Tibial artery (tissue), 4 donors: ENCODE measurements at regions not wholly inside any gene's neighbourhood (a gene's known extent, or its start where the extent isn't known, plus 50 kb on each side); places are given as distances from the start of the nearest gene placed in this dataset.
"Not testable (repeated sequence)": the region's sequence is repeated elsewhere in the genome, so short reads cannot be mapped to it uniquely, and the experiment has no call there.

Experiments
- DNase-seq, 2 donors: peaks; one replicate each; pipeline ENCODE4 v3.0.0-alpha.2; 2019
- H3K27ac ChIP-seq, 2 donors: fragments of 200-600 bp; sonication (generic) in 1 of 2; 1 replicate in 1 of 2; 2 replicates in 1 of 2; pipeline ENCODE4 v1.5.1; 2018 to 2019; ENCODE audit warnings: mild to moderate bottlenecking in 1 of 2
- H3K27me3 ChIP-seq, 2 donors: fragments of 200-600 bp; sonication (generic) in 1 of 2; one replicate each; pipeline versions ENCODE4 v1.5.1 to v1.6.0; 2016 to 2019
- H3K36me3 ChIP-seq, 3 donors: fragments of 200-600 bp; sonication (generic) in 2 of 3; one replicate each; pipeline ENCODE4 v1.5.1; 2016 to 2019; ENCODE audit warnings: mild to moderate bottlenecking in 2 of 3
- H3K4me1 ChIP-seq, 4 donors: fragments of 200-600 bp; sonication (generic) in 2 of 4; 1 replicate in 3 of 4; 2 replicates in 1 of 4; pipeline ENCODE4 v1.5.1; 2016 to 2019
- H3K4me3 ChIP-seq, 2 donors: fragments of 200-600 bp; sonication (generic) in 1 of 2; 1 replicate in 1 of 2; 2 replicates in 1 of 2; pipeline ENCODE4 v1.5.1; 2018 to 2019; ENCODE audit warnings: mild to moderate bottlenecking in 2 of 2
- H3K9me3 ChIP-seq, 3 donors: fragments of 200-600 bp; sonication (generic) in 1 of 3; one replicate each; pipeline ENCODE4 v1.5.1; 2016 to 2019
- intact Hi-C: fragments of 100-400 bp; cut with DNase I; formaldehyde crosslinking; loops from one replicate; pipeline ENCODE4 v1.15.0; 2023; ENCODE audit warnings: low total_unique reads
- TF ChIP-seq, protein P1 (sequence below), 2 experiments: fragments of 200-600 bp in 1 of 2; fragments of 450-650 bp in 1 of 2; IDR thresholded peaks; one replicate each; pipeline ENCODE4 v1.5.1; 2017 to 2019; ENCODE audit warnings: antibody characterized with exemption in 2 of 2, mild to moderate bottlenecking in 1 of 2, moderate library complexity in 1 of 2

DNA sequence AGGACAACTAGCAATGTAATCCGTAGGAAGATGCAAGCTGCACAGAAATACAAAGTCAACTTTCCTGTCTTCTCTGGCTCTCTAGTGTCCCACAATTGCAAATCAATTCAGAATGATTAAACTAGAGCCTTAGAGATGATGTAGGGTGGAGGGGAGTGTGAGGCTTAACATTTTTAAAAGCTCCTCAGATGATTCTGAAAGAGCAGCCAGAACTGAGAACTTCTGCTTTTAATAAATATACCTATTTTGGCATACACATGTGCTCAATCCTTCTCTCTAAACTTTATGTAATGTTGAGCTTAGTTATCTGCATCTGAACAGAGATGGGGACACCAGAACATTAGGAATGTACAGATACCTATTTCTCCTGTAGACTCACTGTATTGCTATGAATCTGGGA, 139.9 kb upstream of the APC start:
- TF ChIP-seq, protein P1, sequence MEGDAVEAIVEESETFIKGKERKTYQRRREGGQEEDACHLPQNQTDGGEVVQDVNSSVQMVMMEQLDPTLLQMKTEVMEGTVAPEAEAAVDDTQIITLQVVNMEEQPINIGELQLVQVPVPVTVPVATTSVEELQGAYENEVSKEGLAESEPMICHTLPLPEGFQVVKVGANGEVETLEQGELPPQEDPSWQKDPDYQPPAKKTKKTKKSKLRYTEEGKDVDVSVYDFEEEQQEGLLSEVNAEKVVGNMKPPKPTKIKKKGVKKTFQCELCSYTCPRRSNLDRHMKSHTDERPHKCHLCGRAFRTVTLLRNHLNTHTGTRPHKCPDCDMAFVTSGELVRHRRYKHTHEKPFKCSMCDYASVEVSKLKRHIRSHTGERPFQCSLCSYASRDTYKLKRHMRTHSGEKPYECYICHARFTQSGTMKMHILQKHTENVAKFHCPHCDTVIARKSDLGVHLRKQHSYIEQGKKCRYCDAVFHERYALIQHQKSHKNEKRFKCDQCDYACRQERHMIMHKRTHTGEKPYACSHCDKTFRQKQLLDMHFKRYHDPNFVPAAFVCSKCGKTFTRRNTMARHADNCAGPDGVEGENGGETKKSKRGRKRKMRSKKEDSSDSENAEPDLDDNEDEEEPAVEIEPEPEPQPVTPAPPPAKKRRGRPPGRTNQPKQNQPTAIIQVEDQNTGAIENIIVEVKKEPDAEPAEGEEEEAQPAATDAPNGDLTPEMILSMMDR (IDR thresholded peaks at IDR 0.05): no peak
- H3K27ac ChIP-seq: no peak overlapping the region
- intact Hi-C loops: no loop called here
- H3K36me3 ChIP-seq: no peaks in the 10 kb centered on the region
- H3K4me1 ChIP-seq: no peaks in the 10 kb centered on the region
- no peak for DNase-seq
- H3K9me3 ChIP-seq: no peaks in the 10 kb centered on the region
- no peaks in the 10 kb centered on the region for H3K27me3 ChIP-seq
- no peak overlapping the region for H3K4me3 ChIP-seq

DNA sequence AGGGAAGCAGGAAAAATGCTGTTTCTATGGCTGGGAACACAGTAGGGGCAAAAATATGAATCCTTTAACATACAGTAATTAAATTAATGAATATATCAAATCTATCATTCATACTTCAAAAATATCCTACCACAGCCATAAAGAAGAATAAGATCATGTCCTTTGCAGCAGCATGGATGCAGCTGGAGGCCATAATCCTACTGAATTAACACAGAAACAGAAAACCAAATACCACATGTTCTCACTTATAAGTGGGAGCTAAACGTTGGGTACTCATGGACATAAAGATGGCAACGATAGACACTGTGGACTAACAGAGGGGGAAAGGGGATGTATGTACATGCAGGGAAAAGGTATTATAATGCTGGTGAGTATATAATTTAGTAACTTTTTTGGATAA, 137.2 kb upstream of the APC start:
- DNase-seq, H3K9me3 ChIP-seq, H3K4me3 ChIP-seq, H3K4me1 ChIP-seq, H3K36me3 ChIP-seq, intact Hi-C loops, H3K27me3 ChIP-seq, H3K27ac ChIP-seq: not testable (repeated sequence)

DNA sequence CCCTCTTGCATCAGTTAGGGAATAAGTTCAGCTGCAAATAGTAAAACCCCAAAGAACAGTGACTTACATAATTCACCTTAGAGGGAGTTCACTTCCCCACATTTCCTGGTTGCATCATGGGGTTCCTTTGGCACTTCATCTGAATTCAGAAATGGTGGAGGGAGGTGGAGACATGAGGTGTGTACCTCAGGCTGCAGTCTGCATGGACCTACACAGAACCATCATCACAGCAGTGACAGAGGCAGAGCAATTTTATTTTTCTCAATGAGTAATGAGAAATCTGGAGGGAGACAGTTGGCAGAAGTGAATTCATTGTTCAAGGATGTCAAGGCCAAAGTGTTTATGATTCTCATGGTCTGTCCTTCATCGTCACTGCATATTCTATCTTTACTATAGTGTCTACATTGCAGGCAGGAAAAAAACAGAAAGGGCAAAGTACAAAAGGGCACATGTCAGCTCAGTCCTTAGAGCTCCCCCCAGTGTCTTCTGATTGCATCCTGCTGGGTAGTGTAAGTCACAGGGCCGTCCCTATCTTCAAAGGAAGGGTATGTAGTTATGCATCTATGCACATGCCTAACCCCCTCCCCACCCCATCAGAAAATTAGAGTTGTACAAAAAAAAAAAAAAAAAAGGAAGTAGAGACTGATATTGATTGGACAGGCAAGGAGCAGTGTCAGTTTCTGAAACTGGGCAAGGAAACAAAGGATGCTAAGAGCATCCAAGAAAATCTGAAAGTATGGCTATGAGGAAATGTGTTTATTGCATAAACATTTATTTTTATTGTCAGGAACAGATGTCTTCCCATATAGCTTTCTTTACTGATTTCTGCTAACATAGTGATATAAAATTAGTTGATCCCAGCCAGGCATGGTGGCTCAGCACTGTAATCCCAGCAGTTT, 132.7 kb upstream of the APC start:
- TF ChIP-seq, protein P1 (IDR thresholded peaks at IDR 0.05): no peak
- H3K36me3 ChIP-seq: no peaks in the 10 kb centered on the region
- no peaks in the 10 kb centered on the region for H3K9me3 ChIP-seq
- no peaks in the 10 kb centered on the region for H3K27me3 ChIP-seq
- no peak overlapping the region for H3K4me3 ChIP-seq
- no peak for DNase-seq
- intact Hi-C loops: no loop called here
- no peak overlapping the region for H3K27ac ChIP-seq
- no peaks in the 10 kb centered on the region for H3K4me1 ChIP-seq

- Histone ChIP-seq H3K4me1 (no peaks in the 10 kb centered on the region), H3K27ac (no peak overlapping the region), H3K9me3 (no peaks in the 10 kb centered on the region), H3K27me3 (no peaks in the 10 kb centered on the region), H3K4me3 (no peak overlapping the region), H3K36me3 (no peaks in the 10 kb centered on the region)
- intact Hi-C loops: no loop called here
- TF ChIP-seq, protein P1 (IDR thresholded peaks at IDR 0.05): no peak
- no peak for DNase-seq
These were observed 128.7 kb upstream of the APC start for GRCh38 chr5:112608975-112609374.

- Histone ChIP-seq H3K9me3 (no peaks in the 10 kb centered on the region), H3K4me3 (no peak overlapping the region), H3K4me1 (no peaks in the 10 kb centered on the region), H3K36me3 (no peaks in the 10 kb centered on the region), H3K27me3 (no peaks in the 10 kb centered on the region), H3K27ac (no peak overlapping the region)
- no peak for DNase-seq
- TF ChIP-seq, protein P1 (IDR thresholded peaks at IDR 0.05): no peak
- intact Hi-C loops: no loop called here
These were observed 125.0 kb upstream of the APC start for GRCh38 chr5:112612663-112613062.

- TF ChIP-seq, protein P1 (IDR thresholded peaks at IDR 0.05): no peak
- H3K27me3 ChIP-seq: no peaks in the 10 kb centered on the region
- no peak overlapping the region for H3K4me3 ChIP-seq
- H3K27ac ChIP-seq: no peak overlapping the region
- H3K9me3 ChIP-seq: no peaks in the 10 kb centered on the region
- H3K4me1 ChIP-seq: no peaks in the 10 kb centered on the region
- H3K36me3 ChIP-seq: no peaks in the 10 kb centered on the region
- intact Hi-C loops: no loop called here
- no peak for DNase-seq
These were observed 123.4 kb upstream of the APC start for GRCh38 chr5:112614285-112614684.
